Osteoblast (primary cell): ENCODE measurements at regions not wholly inside any gene's neighbourhood (a gene's known extent, or its start where the extent isn't known, plus 50 kb on each side); places are given as distances from the start of the nearest gene placed in this dataset.
A peak's percentile ranks its signal among the peaks of the same experiment; 100 is the strongest.

Experiments
- DNase-seq: peaks from one replicate; pipeline ENCODE4 v3.0.0; 2011; ENCODE audit warnings: low spot score, mixed read lengths; ENCODE audit not compliant: insufficient read length; ENCODE audit errors: missing footprints
- H2AFZ ChIP-seq: 2 replicates; pipeline ENCODE4 v1.6.0; 2011; ENCODE audit warnings: mild to moderate bottlenecking, low read length
- H3K27ac ChIP-seq: 2 replicates; pipeline ENCODE4 v1.5.1; 2011; ENCODE audit warnings: mild to moderate bottlenecking, low read depth, low read length, moderate library complexity
- H3K27me3 ChIP-seq: 2 replicates; pipeline ENCODE4 v1.6.0; 2012; ENCODE audit warnings: mild to moderate bottlenecking, control low read depth, inconsistent platforms, low read length, moderate library complexity; ENCODE audit not compliant: insufficient read depth
- H3K36me3 ChIP-seq: 2 replicates; pipeline ENCODE4 v1.5.1; 2011; ENCODE audit warnings: mild to moderate bottlenecking, low read length, control low read depth, moderate library complexity; ENCODE audit not compliant: insufficient read depth
- H3K4me1 ChIP-seq: 2 replicates; pipeline ENCODE4 v1.5.1; 2011; ENCODE audit warnings: mild to moderate bottlenecking, low read length, control low read depth, moderate library complexity; ENCODE audit not compliant: insufficient read depth
- H3K4me2 ChIP-seq: 2 replicates; pipeline ENCODE4 v1.6.0; 2011; ENCODE audit warnings: mild to moderate bottlenecking, low read length; ENCODE audit not compliant: insufficient read depth
- H3K4me3 ChIP-seq: fragments of 200-600 bp; sonication (generic); 3 replicates; pipeline ENCODE4 v1.5.1; 2012; ENCODE audit warnings: mild to moderate bottlenecking, low read length, inconsistent platforms; ENCODE audit not compliant: insufficient read depth
- H3K79me2 ChIP-seq: 2 replicates; pipeline ENCODE4 v1.6.0; 2012; ENCODE audit warnings: mild to moderate bottlenecking, low read length, control low read depth, inconsistent platforms; ENCODE audit not compliant: insufficient read depth
- H3K9me3 ChIP-seq: 2 replicates; pipeline ENCODE4 v1.5.1; 2011; ENCODE audit warnings: low read depth, low read length, control low read depth
- H4K20me1 ChIP-seq: 2 replicates; pipeline ENCODE4 v1.6.0; 2012; ENCODE audit warnings: mild to moderate bottlenecking, low read length, control low read depth; ENCODE audit not compliant: insufficient read depth
- CTCF ChIP-seq: IDR thresholded peaks from 2 replicates; pipeline ENCODE4 v1.5.1; 2011; ENCODE audit warnings: mild to moderate bottlenecking, low read depth, low read length, moderate library complexity; ENCODE audit errors: extremely low read depth

GRCh38 chr11:28542561-28542960 is 434.4 kb downstream of the METTL15 start:
- DNase-seq = no peak
- H3K27ac ChIP-seq = no peak overlapping the region
- no peaks in the 10 kb centered on the region for H4K20me1 ChIP-seq
- no peaks in the 10 kb centered on the region for H3K79me2 ChIP-seq
- no peaks in the 10 kb centered on the region for H3K36me3 ChIP-seq
- no peaks in the 10 kb centered on the region for H3K27me3 ChIP-seq
- TF ChIP-seq CTCF = no peak
- no peak overlapping the region for H2AFZ ChIP-seq
- H3K4me2 ChIP-seq = no peak overlapping the region
- H3K4me1 ChIP-seq = no peaks in the 10 kb centered on the region
- H3K9me3 ChIP-seq = no peaks in the 10 kb centered on the region
- H3K4me3 ChIP-seq = no peak overlapping the region

- no peaks in the 10 kb centered on the region for H3K79me2 ChIP-seq
- no peak overlapping the region for H3K4me3 ChIP-seq
- DNase-seq = no peak
- no peak overlapping the region for H2AFZ ChIP-seq
- no peaks in the 10 kb centered on the region for H3K4me1 ChIP-seq
- H4K20me1 ChIP-seq = no peaks in the 10 kb centered on the region
- H3K27ac ChIP-seq = no peak overlapping the region
- no peak overlapping the region for H3K4me2 ChIP-seq
- no peak for TF ChIP-seq CTCF
- no peaks in the 10 kb centered on the region for H3K27me3 ChIP-seq
- H3K36me3 ChIP-seq = no peaks in the 10 kb centered on the region
- H3K9me3 ChIP-seq = no peaks in the 10 kb centered on the region
Observed at GRCh38 chr11:28539239-28540030, 431.2 kb downstream of the METTL15 start.

- Histone ChIP-seq H3K36me3 (no peaks in the 10 kb centered on the region), H3K4me3 (no peak overlapping the region), H3K79me2 (no peaks in the 10 kb centered on the region), H3K4me2 (no peak overlapping the region), H3K27ac (no peak overlapping the region), H3K4me1 (no peaks in the 10 kb centered on the region), H4K20me1 (no peaks in the 10 kb centered on the region), H3K9me3 (no peaks in the 10 kb centered on the region), H2AFZ (no peak overlapping the region), H3K27me3 (no peaks in the 10 kb centered on the region)
- peak; percentile 78 for DNase-seq
- no peak for TF ChIP-seq CTCF
Observed at GRCh38 chr11:28537822-28538221, 429.6 kb downstream of the METTL15 start.

GRCh38 chr11:28536504-28537267 is 428.5 kb downstream of the METTL15 start:
- no peak overlapping the region for H2AFZ ChIP-seq
- TF ChIP-seq CTCF = no peak
- H3K27me3 ChIP-seq = no peaks in the 10 kb centered on the region
- no peak overlapping the region for H3K27ac ChIP-seq
- no peaks in the 10 kb centered on the region for H3K4me1 ChIP-seq
- H4K20me1 ChIP-seq = no peaks in the 10 kb centered on the region
- no peak overlapping the region for H3K4me3 ChIP-seq
- no peaks in the 10 kb centered on the region for H3K36me3 ChIP-seq
- no peak overlapping the region for H3K4me2 ChIP-seq
- no peaks in the 10 kb centered on the region for H3K9me3 ChIP-seq
- H3K79me2 ChIP-seq = no peaks in the 10 kb centered on the region
- no peak for DNase-seq
